GM12874 (cell line): ENCODE measurements at regions not wholly inside any gene's neighbourhood (a gene's known extent, or its start where the extent isn't known, plus 50 kb on each side); places are given as distances from the start of the nearest gene placed in this dataset.

Experiments
- TF ChIP-seq, protein P1 (sequence below): IDR thresholded peaks from 2 replicates; pipeline ENCODE4 v1.5.1; 2011; ENCODE audit warnings: low read depth, mild to moderate bottlenecking, control low read depth, low read length, moderate library complexity; ENCODE audit not compliant: insufficient read depth

DNA sequence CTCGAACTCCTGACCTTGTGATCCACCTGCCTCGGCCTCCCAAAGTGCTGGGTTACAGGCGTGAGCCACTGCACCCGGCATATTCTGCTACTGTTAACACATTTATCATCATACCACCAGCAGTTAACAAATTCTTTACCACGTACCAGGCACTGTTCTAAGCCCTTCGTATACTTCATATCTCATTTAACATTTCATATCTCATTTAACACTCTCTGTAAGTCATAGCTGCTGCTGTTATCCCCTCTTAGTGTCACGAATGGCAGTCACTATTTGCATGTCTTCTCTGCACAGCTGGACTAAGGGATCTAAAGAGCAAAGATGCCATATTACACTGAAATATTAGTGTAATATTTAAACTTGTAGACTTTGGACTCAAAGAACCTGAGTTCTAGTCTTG is 462.5 kb upstream of the DAB1 start:
- TF ChIP-seq, protein P1, sequence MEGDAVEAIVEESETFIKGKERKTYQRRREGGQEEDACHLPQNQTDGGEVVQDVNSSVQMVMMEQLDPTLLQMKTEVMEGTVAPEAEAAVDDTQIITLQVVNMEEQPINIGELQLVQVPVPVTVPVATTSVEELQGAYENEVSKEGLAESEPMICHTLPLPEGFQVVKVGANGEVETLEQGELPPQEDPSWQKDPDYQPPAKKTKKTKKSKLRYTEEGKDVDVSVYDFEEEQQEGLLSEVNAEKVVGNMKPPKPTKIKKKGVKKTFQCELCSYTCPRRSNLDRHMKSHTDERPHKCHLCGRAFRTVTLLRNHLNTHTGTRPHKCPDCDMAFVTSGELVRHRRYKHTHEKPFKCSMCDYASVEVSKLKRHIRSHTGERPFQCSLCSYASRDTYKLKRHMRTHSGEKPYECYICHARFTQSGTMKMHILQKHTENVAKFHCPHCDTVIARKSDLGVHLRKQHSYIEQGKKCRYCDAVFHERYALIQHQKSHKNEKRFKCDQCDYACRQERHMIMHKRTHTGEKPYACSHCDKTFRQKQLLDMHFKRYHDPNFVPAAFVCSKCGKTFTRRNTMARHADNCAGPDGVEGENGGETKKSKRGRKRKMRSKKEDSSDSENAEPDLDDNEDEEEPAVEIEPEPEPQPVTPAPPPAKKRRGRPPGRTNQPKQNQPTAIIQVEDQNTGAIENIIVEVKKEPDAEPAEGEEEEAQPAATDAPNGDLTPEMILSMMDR = no peak

DNA sequence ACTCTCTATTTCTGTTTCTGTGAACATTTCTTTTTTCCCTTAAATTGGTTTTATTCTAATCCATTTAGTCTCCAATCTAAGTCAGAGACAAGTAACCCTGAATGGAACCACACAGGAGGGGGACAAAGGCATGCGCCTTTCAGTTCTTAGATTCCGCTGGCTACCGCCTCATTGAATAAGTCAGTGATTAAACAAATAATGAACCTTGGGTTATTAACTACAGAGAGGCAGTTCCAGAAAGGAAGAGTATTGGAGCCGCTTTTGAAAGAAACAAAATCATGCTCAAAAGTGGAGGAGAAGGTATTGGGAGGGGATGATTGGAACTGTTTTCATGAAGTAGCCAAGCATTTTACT is 459.8 kb upstream of the DAB1 start:
- TF ChIP-seq, protein P1 = no peak

DNA sequence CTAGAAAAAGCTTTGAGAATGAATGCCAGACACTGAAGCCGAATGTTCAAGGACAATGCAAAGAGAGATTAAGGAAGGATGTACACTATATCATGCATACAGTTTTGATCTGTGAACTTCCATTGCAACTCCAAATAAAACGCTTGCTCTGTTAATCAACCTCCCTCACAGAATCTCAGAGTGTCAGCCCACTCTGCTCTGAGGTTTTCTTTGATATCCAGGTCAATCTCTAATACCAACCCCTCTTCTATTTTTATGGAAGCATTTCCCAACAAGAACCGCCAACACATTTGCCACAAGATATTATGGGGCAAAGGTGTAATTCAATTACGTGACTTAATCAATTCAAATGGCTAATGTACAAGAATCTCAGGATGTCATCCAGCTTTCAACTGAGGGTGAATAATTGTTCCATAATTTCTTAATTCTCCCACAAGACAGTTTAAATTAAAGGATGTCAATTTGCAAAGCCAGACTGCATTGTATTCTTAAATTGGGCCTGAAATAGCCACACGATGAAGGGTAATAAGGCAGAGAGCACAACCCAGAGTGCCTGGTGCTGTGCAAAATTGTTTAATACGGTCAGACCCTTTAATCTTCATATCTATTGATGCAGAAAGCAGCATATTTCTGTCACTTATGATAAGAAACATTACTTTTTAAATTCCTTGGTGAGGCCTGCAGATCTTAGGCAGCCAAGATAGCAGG is 459.2 kb upstream of the DAB1 start:
- TF ChIP-seq, protein P1 = no peak

DNA sequence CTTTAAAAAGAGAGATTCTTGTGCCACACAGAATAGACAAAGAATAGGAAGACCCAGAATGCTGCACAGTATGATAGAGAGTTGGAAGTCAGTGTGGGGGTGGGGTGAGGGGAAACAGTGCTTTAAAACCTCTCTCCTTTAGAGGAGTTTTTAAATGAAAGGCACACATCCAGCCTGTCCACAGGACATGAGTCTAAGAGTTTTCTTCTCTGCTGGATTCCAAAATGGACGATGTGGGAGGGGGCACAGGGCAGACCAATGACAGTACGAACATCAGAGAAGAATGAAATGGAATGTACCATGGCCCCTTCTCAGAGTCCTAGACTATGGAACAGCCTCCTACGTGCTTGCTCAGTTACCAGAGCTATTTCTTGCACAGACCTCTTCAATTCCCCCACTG is 458.2 kb upstream of the DAB1 start:
- TF ChIP-seq, protein P1 = no peak

DNA sequence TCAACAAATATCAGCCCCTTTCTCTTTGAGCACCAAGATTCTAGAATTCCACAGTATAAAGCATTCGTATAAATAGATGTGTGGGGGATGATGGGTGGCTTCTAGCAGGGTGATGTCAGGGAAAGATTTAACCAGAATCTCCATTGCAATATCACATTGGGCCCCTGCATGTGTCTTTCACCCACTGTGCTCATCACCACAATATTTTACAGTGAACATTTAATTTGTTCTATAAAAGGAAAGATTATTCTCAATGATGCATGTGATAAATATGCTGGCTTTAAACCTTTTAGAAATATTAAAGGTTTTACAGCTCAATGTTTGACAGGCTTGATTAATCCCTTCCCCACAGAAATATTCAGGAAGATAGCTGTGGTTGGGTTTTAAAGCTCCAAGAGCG is 457.8 kb upstream of the DAB1 start:
- TF ChIP-seq, protein P1 = no peak

DNA sequence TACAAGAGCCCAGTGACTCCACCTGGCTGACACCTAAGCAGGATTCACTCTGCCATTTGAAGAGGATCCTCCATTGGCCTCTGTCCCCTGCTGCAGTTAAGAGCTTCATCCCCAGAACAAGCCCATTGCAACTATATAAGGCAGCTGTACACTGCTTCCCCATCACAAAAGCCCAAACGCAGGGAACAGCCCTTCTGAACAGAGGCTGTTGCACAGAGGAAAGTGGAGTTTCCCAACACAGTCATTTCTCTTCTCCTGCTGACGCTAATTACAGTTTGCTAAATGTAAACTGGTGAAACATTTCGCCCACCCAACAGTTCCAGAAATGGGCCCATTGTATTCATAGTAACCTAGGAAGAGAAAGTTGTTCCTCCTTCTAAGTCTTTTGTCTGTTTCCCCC is 455.8 kb upstream of the DAB1 start:
- TF ChIP-seq, protein P1 = no peak

DNA sequence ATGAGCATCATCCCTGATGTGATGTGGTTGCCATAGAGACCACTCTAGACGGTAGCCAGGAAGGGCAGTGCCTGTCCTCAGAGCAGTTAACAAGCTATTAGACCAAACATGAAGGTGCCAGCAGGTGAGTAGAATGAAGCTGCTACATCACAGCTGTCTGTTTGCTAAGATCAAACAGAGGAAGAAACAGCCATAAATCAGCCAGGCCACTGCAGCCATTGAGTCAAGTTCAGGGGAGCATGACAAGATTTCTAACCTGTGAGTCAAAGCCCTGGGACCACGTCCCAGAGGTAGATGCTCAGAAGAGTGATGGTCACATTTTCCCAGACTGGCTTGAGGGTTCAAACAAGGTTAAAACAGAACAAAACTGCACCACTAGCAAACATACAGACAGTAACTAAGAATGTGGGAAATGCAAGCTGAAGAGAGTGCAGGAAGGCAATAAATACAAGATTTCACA is 450.6 kb upstream of the DAB1 start:
- TF ChIP-seq, protein P1 = no peak

DNA sequence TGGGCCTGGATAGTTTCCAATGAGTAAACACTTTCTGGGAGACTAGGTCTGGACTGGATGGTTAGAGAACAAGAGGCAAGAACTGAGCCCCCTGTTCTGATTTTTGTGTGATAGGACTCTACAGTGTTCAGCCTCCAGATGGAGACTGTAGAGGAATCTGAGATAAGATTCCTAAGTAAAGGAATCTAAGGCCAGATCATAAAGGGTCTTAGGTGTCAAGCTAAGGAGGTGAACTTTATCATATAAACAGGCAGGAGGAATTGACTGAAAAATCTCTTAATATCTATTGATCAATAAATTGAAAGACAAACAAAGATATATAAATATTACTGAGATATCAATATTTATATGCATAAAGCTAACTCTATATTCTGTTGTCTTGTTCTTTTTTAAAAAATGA is 449.1 kb upstream of the DAB1 start:
- TF ChIP-seq, protein P1 = no peak
